Aorta (tissue), 5 donors: ENCODE measurements at regions not wholly inside any gene's neighbourhood (a gene's known extent, or its start where the extent isn't known, plus 50 kb on each side); places are given as distances from the start of the nearest gene placed in this dataset.
"Not testable (repeated sequence)": the region's sequence is repeated elsewhere in the genome, so short reads cannot be mapped to it uniquely, and the experiment has no call there.

Source experiments
- ATAC-seq: fragments of 200-7000 bp; cut with Tn5 transposase; one replicate; pipeline ENCODE4 v1.9.1; 2022; ENCODE audit warnings: moderate library complexity; ENCODE audit not compliant: low FRiP score
- DNase-seq, 2 donors: peaks; one replicate each; pipeline ENCODE4 v3.0.0-alpha.2; 2020
- H3K27ac ChIP-seq, 2 donors: one replicate each; pipeline ENCODE4 v1.5.1; 2013; ENCODE audit warnings: low read length in 2 of 2, mild to moderate bottlenecking in 2 of 2, moderate library complexity in 2 of 2, control low read depth in 1 of 2, inconsistent platforms in 1 of 2, low read depth in 1 of 2
- H3K27me3 ChIP-seq, 2 donors: one replicate each; pipeline ENCODE4 v1.6.1; 2013; ENCODE audit warnings: control low read depth in 1 of 2, low read length in 1 of 2, mild to moderate bottlenecking in 1 of 2, moderate library complexity in 1 of 2; ENCODE audit not compliant: insufficient read depth in 2 of 2, control insufficient read depth in 1 of 2
- H3K36me3 ChIP-seq, 2 donors: one replicate each; pipeline ENCODE4 v1.6.1; 2013; ENCODE audit warnings: control low read depth in 1 of 2, low read length in 1 of 2, mild to moderate bottlenecking in 1 of 2; ENCODE audit not compliant: insufficient read depth in 2 of 2, control insufficient read depth in 1 of 2
- H3K4me1 ChIP-seq, 2 donors: one replicate each; pipeline ENCODE4 v1.6.1; 2013; ENCODE audit warnings: low read length in 2 of 2, control low read depth in 1 of 2, mild to moderate bottlenecking in 1 of 2, moderate library complexity in 1 of 2; ENCODE audit not compliant: insufficient read depth in 2 of 2, control insufficient read depth in 1 of 2
- H3K4me3 ChIP-seq, 2 donors: one replicate each; pipeline ENCODE4 v1.5.1; 2013; ENCODE audit warnings: low read length in 2 of 2, control low read depth in 1 of 2, mild to moderate bottlenecking in 1 of 2
- H3K9me3 ChIP-seq: one replicate; pipeline ENCODE4 v1.6.1; 2013; ENCODE audit warnings: mild to moderate bottlenecking, low read length; ENCODE audit not compliant: control insufficient read depth
- WGBS, 2 donors: extraction: QIAGEN DNeasy Blood & Tissue Kit; methylation state at CpG; one replicate each; pipeline ENCODE4 v1.1.7; 2013; 5-methylcytosine and 5-hydroxymethylcytosine counted together
- intact Hi-C, 2 donors: fragments of 100-400 bp; cut with DNase I; formaldehyde crosslinking; loops; one replicate each; pipeline versions ENCODE4 v1.14.2 to v1.15.0; 2022
- donor health status: healthy with polysubstance abuse.
- donor health status: Bipolar disorder and iron deficiency.
- donor health status: DM: no; HTN: no; CAD: no.
- donor health status: DM: no; HTN: no; CAD: no.
- donor health status: DM: yes; HTN: yes; CAD: no.

DNA sequence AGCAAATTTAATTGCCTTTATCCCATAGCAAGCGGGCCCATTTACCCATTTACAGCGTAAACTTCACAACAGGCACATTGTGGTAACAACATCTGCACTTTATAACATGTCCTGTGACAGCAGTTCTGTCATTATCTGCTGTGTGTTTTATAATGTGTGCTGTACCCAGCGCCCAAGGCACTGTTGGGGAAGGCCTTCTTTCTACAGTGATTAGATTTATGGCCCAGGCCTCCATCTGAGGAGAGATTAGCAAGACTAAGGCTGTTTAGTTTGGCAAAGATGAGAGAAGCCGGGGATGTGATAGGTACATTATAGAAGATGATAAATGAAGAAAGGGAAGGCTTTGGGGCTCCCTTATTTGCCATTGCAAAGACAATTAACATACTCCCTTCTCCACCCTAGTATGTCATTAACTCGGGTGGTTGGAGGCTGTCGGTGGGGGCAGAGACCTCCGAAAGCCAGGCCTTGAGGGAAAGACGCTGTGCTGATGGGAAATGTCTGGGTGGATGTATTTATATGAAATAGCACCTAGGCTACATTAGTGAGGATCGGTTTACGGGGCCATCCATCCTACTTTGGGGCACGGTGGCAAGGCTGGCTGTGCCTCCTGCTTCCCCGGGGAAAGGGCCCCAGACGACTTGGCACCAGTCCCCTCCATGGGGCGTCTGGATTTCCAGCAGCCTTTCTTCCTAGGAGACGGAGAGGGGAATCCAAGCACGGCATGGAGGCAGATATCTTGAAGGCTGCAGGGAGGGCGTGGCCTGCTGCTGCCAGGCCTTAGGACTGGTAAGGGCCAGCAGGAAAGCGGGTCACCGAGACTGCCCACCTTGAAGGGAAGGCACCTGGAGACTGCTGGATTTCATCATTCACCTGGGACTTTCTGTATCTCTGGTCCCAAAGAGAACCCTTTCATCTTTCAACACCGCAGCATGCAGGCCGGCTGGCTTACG lies 64.3 kb upstream of the PTCH1 start:
- 80 to 82% methylated on average over 22 of the region's 22 CpGs for WGBS, 2 donors
- H3K27ac ChIP-seq = no peak overlapping the region
- H3K9me3 ChIP-seq = no peaks in the 10 kb centered on the region
- no peaks in the 10 kb centered on the region for H3K4me1 ChIP-seq
- H3K27me3 ChIP-seq = no peaks in the 10 kb centered on the region
- intact Hi-C loops = no loop called here
- DNase-seq (no peak), ATAC-seq (no peak)
- H3K4me3 ChIP-seq = no peak overlapping the region
- no peaks in the 10 kb centered on the region for H3K36me3 ChIP-seq

DNA sequence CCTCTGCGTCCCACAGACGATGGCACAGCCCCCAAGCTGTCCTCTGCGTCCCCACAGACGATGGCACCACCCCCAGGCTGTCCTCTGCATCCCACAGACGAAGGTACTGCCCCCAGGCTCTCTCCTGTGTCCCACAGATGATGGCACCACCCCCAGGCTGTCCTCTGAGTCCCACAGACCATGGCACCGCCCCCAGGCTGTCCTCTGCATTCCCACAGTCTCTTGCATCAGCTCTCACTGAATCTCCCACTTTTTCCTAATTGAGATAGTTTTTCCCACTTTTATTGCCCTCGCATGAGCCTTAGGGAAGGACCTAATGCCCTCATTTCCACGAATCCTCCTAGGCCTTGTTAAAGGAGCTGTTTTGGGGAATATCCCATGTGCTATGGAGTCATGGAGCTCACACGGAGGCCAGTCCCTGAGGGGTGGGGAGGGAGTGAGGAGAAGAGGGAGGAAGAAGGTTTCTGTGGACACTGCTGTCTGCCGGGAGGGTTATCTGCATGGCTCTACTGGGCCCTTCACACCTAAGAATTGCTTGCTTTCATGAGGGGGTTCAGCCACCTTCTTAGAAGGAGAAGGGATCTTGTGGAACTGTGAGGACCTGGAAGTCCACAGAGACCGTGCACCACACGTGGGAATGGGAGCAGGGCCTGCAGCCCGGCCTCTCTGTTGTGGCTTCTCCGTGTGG lies 58.2 kb upstream of the PTCH1 start:
- ATAC-seq (no peak), DNase-seq (no peak)
- Histone ChIP-seq H3K36me3 (no peaks in the 10 kb centered on the region), H3K27me3 (no peaks in the 10 kb centered on the region), H3K27ac (no peak overlapping the region), H3K4me3 (no peak overlapping the region), H3K9me3 (no peaks in the 10 kb centered on the region), H3K4me1 (no peaks in the 10 kb centered on the region)
- 88 to 91% methylated on average over 14 of the region's 14 CpGs for WGBS, 2 donors
- intact Hi-C loops = no loop called here

DNA sequence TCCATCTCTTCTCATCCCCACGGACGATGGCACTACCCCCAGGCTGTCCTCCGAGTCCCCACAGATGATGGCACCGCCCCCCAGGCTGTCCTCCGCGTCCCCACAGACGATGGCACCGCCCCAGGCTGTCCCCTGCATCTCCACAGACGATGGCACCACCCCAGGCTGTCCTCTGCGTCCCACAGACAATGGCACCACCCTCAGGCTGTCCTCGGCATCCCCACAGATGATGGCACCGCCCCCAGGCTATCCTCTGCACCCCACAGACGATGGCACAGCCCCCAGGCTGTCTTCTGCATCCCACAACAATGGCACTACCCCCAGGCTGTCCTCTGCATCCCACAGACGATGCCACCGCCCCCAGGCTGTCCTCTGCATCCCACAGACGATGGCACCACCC lies 57.4 kb upstream of the PTCH1 start:
- 70 to 80% methylated on average over 16 of the region's 16 CpGs for WGBS, 2 donors
- no peaks in the 10 kb centered on the region for H3K27me3 ChIP-seq
- no peaks in the 10 kb centered on the region for H3K9me3 ChIP-seq
- intact Hi-C loops = no loop called here
- H3K27ac ChIP-seq = no peak overlapping the region
- no peak for DNase-seq
- no peak overlapping the region for H3K4me3 ChIP-seq
- ATAC-seq = no peak
- H3K4me1 ChIP-seq = no peaks in the 10 kb centered on the region
- no peaks in the 10 kb centered on the region for H3K36me3 ChIP-seq

DNA sequence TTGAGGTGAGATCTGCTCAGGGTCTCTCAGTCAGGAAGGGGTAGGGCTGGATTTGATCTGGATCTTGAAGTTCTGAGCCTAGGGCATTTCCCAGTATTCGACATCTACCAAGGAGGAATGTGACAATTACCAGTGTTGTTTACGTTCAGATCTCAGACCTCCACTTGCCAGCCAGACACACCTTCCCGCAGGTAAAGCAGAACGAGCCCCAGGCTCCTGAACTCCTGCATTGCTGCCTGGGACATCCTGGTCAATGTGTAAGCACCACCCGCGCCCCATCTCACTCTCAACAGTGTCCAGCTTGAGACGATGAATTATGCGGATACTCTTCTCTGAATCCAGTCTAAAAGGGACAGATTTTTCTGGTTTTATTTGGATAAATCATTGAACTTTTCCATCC lies 56.7 kb upstream of the PTCH1 start:
- DNase-seq (no peak), ATAC-seq (no peak)
- H3K4me3 ChIP-seq = no peak overlapping the region
- H3K27ac ChIP-seq = no peak overlapping the region
- no peaks in the 10 kb centered on the region for H3K4me1 ChIP-seq
- no peaks in the 10 kb centered on the region for H3K27me3 ChIP-seq
- intact Hi-C loops = no loop called here
- no peaks in the 10 kb centered on the region for H3K9me3 ChIP-seq
- no peaks in the 10 kb centered on the region for H3K36me3 ChIP-seq
- 91 to 93% methylated on average over 8 of the region's 8 CpGs for WGBS, 2 donors

DNA sequence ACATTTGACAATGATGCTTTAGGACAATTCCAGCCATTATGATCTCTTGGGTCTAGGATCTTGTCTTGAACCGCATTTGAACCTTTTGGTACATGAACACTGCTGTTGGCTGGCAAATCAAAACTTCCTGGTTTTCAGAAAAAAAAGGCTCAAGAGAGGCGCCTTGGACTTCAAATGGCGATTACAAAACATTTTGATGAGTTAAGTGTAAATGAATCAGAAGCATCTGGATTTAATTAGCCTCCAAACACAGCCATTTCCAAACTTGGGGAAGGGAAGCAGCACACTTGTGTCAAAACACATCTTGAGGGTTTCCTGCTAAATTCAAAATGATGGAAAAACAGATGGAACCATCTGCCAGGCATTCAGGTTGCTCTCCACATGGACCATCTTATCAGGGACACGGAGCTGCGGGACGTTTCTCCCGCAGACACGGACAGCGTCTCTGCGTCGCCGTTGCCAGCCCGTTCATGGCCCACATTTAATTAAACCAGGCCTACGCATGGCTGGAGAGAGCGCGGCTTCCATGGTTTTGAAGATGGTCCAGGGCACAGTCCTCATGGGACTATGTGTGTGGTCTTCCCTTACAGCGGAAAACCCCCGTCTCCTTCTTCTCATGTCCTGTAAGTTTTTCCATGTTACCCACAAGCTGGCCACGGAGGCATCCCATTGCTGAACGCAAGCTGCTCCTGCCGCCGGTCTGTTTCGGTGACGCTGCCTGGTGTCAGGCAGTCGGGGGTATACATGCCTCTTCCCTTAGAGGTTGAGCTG lies 55.8 kb upstream of the PTCH1 start:
- ATAC-seq = peak; percentile 61
- Histone ChIP-seq H3K9me3 (no peaks in the 10 kb centered on the region), H3K4me1 (no peaks in the 10 kb centered on the region), H3K36me3 (no peaks in the 10 kb centered on the region), H3K4me3 (no peak overlapping the region), H3K27ac (no peak overlapping the region), H3K27me3 (no peaks in the 10 kb centered on the region)
- WGBS, 2 donors = 90 to 91% methylated on average over 25 of the region's 25 CpGs
- intact Hi-C loops = no loop called here
- DNase-seq = no peak

DNA sequence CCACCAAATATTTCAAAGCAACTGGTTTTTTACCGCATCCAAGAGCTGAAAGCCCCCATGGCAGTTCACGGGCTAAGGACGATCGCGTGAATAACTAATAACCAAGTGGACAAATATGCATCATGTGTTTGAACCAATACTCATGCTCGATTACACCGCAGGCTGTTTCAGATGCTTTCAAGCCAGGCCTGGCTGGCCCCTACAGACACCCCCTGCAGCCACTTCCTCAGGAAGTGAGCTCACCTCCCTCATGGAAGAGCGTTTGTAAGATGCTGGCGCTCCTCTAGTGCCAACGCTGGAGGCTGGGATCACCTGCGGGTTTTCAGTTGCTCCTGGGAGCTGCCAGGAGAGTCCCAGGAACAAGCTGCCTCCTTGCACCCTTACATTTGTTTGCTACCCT lies 53.9 kb upstream of the PTCH1 start:
- H3K36me3 ChIP-seq = no peaks in the 10 kb centered on the region
- no peaks in the 10 kb centered on the region for H3K27me3 ChIP-seq
- DNase-seq (no peak), ATAC-seq (no peak)
- no peak overlapping the region for H3K27ac ChIP-seq
- no peak overlapping the region for H3K4me3 ChIP-seq
- no peaks in the 10 kb centered on the region for H3K4me1 ChIP-seq
- intact Hi-C loops = no loop called here
- WGBS, 2 donors = 87 to 92% methylated on average over 11 of the region's 11 CpGs
- no peaks in the 10 kb centered on the region for H3K9me3 ChIP-seq

DNA sequence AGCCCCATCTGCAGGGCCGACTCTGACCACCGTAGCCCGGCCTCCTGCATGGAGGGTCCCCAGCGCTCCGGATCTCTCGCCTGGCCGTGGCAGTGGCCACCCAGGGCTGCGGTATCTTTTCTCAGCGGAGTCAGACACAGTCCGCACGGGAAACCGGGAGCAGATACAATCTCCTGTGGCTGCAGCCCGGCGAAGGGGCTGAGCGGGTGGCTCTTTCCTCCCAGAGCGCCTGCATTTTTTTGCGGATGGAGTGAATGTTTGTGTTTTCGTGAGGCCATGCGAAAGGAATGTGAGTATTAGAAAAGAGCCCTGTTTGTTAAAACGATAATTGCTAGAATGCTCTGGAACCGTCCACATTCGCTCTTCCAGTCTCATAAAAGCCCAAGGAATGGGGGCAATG lies 53.4 kb upstream of the PTCH1 start:
- 5 to 7% methylated on average over 22 of the region's 22 CpGs for WGBS, 2 donors
- peak overlapping the region in 1 of 2 donors; percentile 8 for H3K4me3 ChIP-seq

DNA sequence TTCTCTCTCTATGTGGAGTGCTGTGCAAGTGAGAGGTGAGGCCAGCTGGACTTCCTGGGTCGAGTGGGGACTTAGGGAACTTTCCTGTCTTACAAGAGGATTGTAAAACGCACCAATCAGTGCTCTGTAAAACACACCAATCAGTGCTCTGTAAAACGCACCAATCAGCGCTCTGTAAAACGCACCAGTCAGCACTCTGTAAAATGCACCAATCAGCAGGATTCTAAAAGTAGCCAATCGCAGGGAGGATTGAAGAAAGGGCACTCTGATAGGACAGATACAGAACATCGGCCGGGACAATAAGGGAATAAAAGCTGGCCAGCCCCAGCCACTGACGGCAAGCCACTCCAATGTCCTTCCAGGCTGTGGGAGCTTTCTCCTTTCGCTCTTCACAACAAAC lies 52.0 kb upstream of the PTCH1 start:
- H3K4me1 ChIP-seq, H3K27me3 ChIP-seq, H3K36me3 ChIP-seq, H3K27ac ChIP-seq, H3K4me3 ChIP-seq, intact Hi-C loops, ATAC-seq, H3K9me3 ChIP-seq, DNase-seq: not testable (repeated sequence)
- 96 to 97% methylated on average over 10 of the region's 10 CpGs for WGBS, 2 donors

More for the DNA sequence above, 53.4 kb upstream of the PTCH1 start:
- DNase-seq = no peak
- no peak for ATAC-seq
- intact Hi-C loops = no loop called here
- Histone ChIP-seq H3K4me1 (no peaks in the 10 kb centered on the region), H3K27me3 (no peaks in the 10 kb centered on the region), H3K36me3 (no peaks in the 10 kb centered on the region), H3K9me3 (no peaks in the 10 kb centered on the region), H3K27ac (no peak overlapping the region)
